ENCODE measurements at regions not wholly inside any gene's neighbourhood (a gene's known extent, or its start where the extent isn't known, plus 50 kb on each side); places are given as distances from the start of the nearest gene placed in this dataset.

- H3K27ac Mint-ChIP-seq: no peak overlapping the region
- ChIA-PET POLR2A (no interaction called here), CTCF (no interaction called here)
- H3K4me1 Mint-ChIP-seq: no peaks in the 10 kb centered on the region
- Histone ChIP-seq H3K4me2 (replicated peaks; ENCODE audit: low read depth, low read length, poor library complexity, severe bottlenecking) (no peak overlapping the region), H3K27ac (ENCODE audit: low read length in 2 of 2) (no peak overlapping the region), H3K9ac (ENCODE audit: low read length) (no peak overlapping the region), H3K4me3 (ENCODE audit: control extremely low read depth in 1 of 5, extremely low read depth in 1 of 5, insufficient read depth in 1 of 5, low read depth in 2 of 5, low read length in 4 of 5) (no peak overlapping the region), H4K20me1 (ENCODE audit: control insufficient read depth, insufficient read depth, low read length, poor library complexity, severe bottlenecking) (no peaks in the 10 kb centered on the region), H3K27me3 (replicated peaks in 1 of 4; ENCODE audit: control extremely low read depth in 1 of 4, control insufficient read depth in 3 of 4, insufficient read depth in 4 of 4, low read length in 3 of 4) (no peaks in the 10 kb centered on the region), H3K36me3 (replicated peaks in 1 of 2; ENCODE audit: control extremely low read depth in 1 of 2, control insufficient read depth in 1 of 2, extremely low read depth in 1 of 2, insufficient read depth in 2 of 2, low read length in 1 of 2) (no peaks in the 10 kb centered on the region), H3K79me2 (ENCODE audit: control insufficient read depth, insufficient read depth, low read length) (no peaks in the 10 kb centered on the region), H2AFZ (ENCODE audit: insufficient read depth, low read depth, low read length, poor library complexity, severe bottlenecking) (no peak overlapping the region), H3K4me1 (ENCODE audit: control insufficient read depth in 2 of 2, insufficient read depth in 2 of 2, low read length in 2 of 2) (no peaks in the 10 kb centered on the region), H3K9me3 (ENCODE audit: control extremely low read depth in 1 of 3, control insufficient read depth in 2 of 3, insufficient read depth in 1 of 3, low read length in 2 of 3) (no peaks in the 10 kb centered on the region)
- TF ChIP-seq CTCF (IDR thresholded peaks at IDR 0.05) (no peak), EZH2 (IDR thresholded peaks at IDR 0.05; ENCODE audit: borderline replicate concordance, insufficient read depth, low read depth, low read length, poor library complexity, severe bottlenecking) (no peak)
- DNase-seq: no peak
- no peak for ATAC-seq (ENCODE audit: low read depth)
- no CpG with 5 or more reads among the region's 1 CpG for WGBS (ENCODE audit: insufficient coverage)
- intact Hi-C loops (cut with micrococcal nuclease): no loop called here
- no peaks in the 10 kb centered on the region for H3K9me3 Mint-ChIP-seq (ENCODE audit: insufficient read depth)
- H3K27me3 Mint-ChIP-seq: no peaks in the 10 kb centered on the region
- no peak overlapping the region for H3K4me3 Mint-ChIP-seq
Observed at GRCh38 chr2:194151231-194151630, 1505.8 kb upstream of the SLC39A10 start.

- no peak overlapping the region for H3K4me2 ChIP-seq (replicated peaks; ENCODE audit: low read depth, low read length, poor library complexity, severe bottlenecking)
- ChIA-PET CTCF (no interaction called here), POLR2A (no interaction called here)
- no peak overlapping the region for H3K27ac Mint-ChIP-seq
- no peak for ATAC-seq (ENCODE audit: low read depth)
- no peaks in the 10 kb centered on the region for H3K9me3 ChIP-seq (ENCODE audit: control extremely low read depth in 1 of 3, control insufficient read depth in 2 of 3, insufficient read depth in 1 of 3, low read length in 2 of 3)
- no peaks in the 10 kb centered on the region for H4K20me1 ChIP-seq (ENCODE audit: control insufficient read depth, insufficient read depth, low read length, poor library complexity, severe bottlenecking)
- H3K79me2 ChIP-seq (ENCODE audit: control insufficient read depth, insufficient read depth, low read length): no peaks in the 10 kb centered on the region
- H3K4me3 ChIP-seq (ENCODE audit: control extremely low read depth in 1 of 5, extremely low read depth in 1 of 5, insufficient read depth in 1 of 5, low read depth in 2 of 5, low read length in 4 of 5): no peak overlapping the region
- WGBS (ENCODE audit: insufficient coverage): 80% methylated on average over 7 of the region's 8 CpGs
- H3K4me1 Mint-ChIP-seq: no peaks in the 10 kb centered on the region
- no peak overlapping the region for H3K27ac ChIP-seq (ENCODE audit: low read length in 2 of 2)
- no peak overlapping the region for H2AFZ ChIP-seq (ENCODE audit: insufficient read depth, low read depth, low read length, poor library complexity, severe bottlenecking)
- no peak for DNase-seq
- H3K27me3 ChIP-seq (replicated peaks in 1 of 4; ENCODE audit: control extremely low read depth in 1 of 4, control insufficient read depth in 3 of 4, insufficient read depth in 4 of 4, low read length in 3 of 4): no peaks in the 10 kb centered on the region
- no peak overlapping the region for H3K9ac ChIP-seq (ENCODE audit: low read length)
- H3K27me3 Mint-ChIP-seq: no peaks in the 10 kb centered on the region
- intact Hi-C loops (cut with micrococcal nuclease): no loop called here
- no peak overlapping the region for H3K4me3 Mint-ChIP-seq
- H3K9me3 Mint-ChIP-seq (ENCODE audit: insufficient read depth): peaks cover 3% of the 10 kb centered on the region
- H3K4me1 ChIP-seq (ENCODE audit: control insufficient read depth in 2 of 2, insufficient read depth in 2 of 2, low read length in 2 of 2): no peaks in the 10 kb centered on the region
- TF ChIP-seq EZH2 (IDR thresholded peaks at IDR 0.05; ENCODE audit: borderline replicate concordance, insufficient read depth, low read depth, low read length, poor library complexity, severe bottlenecking): no peak
- TF ChIP-seq CTCF (IDR thresholded peaks at IDR 0.05): no peak
- no peaks in the 10 kb centered on the region for H3K36me3 ChIP-seq (replicated peaks in 1 of 2; ENCODE audit: control extremely low read depth in 1 of 2, control insufficient read depth in 1 of 2, extremely low read depth in 1 of 2, insufficient read depth in 2 of 2, low read length in 1 of 2)
Observed at GRCh38 chr2:194135463-194135862, 1521.6 kb upstream of the SLC39A10 start.

All from B cell (primary cell).